Keratinocyte (primary cell): ENCODE measurements at regions not wholly inside any gene's neighbourhood (a gene's known extent, or its start where the extent isn't known, plus 50 kb on each side); places are given as distances from the start of the nearest gene placed in this dataset.
"Not testable (repeated sequence)": the region's sequence is repeated elsewhere in the genome, so short reads cannot be mapped to it uniquely, and the experiment has no call there.

Source experiments
- DNase-seq: peaks from one replicate; pipeline ENCODE4 v3.0.0-alpha.2; 2011; ENCODE audit warnings: low read depth, missing footprints, low spot score
- FAIRE-seq: peaks from 2 replicates; lab custom pipeline; 2011; peaks lifted over from hg19 to GRCh38; lab: Jason Lieb, UNC
- H2AFZ ChIP-seq: 2 replicates; pipeline ENCODE4 v1.6.0; 2012; ENCODE audit warnings: low read length, control low read depth, inconsistent platforms; ENCODE audit not compliant: control insufficient read depth
- H3K27ac ChIP-seq: 2 replicates; pipeline ENCODE4 v1.5.1; 2011; ENCODE audit warnings: low read length; ENCODE audit not compliant: control insufficient read depth, insufficient read depth
- H3K27me3 ChIP-seq: 3 replicates; pipeline ENCODE4 v1.6.0; 2011; ENCODE audit warnings: low read length; ENCODE audit not compliant: control insufficient read depth, insufficient read depth; ENCODE audit errors: extremely low read depth
- H3K36me3 ChIP-seq, 2 experiments: 2 replicates in 1 of 2; 3 replicates in 1 of 2; pipeline ENCODE4 v1.5.1; 2011; ENCODE audit warnings: low read length in 2 of 2, mild to moderate bottlenecking in 1 of 2; ENCODE audit not compliant: control insufficient read depth in 2 of 2, insufficient read depth in 2 of 2; ENCODE audit errors: extremely low read depth in 1 of 2
- H3K4me1 ChIP-seq: 3 replicates; pipeline ENCODE4 v1.5.1; 2011; ENCODE audit warnings: low read length; ENCODE audit not compliant: control insufficient read depth, insufficient read depth; ENCODE audit errors: extremely low read depth
- H3K4me2 ChIP-seq: 3 replicates; pipeline ENCODE4 v1.6.0; 2011; ENCODE audit warnings: low read depth, low read length; ENCODE audit not compliant: control insufficient read depth, insufficient read depth; ENCODE audit errors: extremely low read depth
- H3K4me3 ChIP-seq, 3 experiments: fragments of 200-600 bp in 1 of 3; sonication (generic) in 1 of 3; 2 replicates in 2 of 3; 3 replicates in 1 of 3; pipeline ENCODE4 v1.5.1; 2011 to 2016; ENCODE audit warnings: low read length in 3 of 3, mild to moderate bottlenecking in 3 of 3, control low read depth in 2 of 3, inconsistent platforms in 1 of 3, low read depth in 1 of 3, mixed read lengths in 1 of 3, mixed run types in 1 of 3, moderate library complexity in 1 of 3; ENCODE audit not compliant: control insufficient read depth in 2 of 3, insufficient read depth in 2 of 3; ENCODE audit errors: extremely low read depth in 1 of 3
- H3K79me2 ChIP-seq: 2 replicates; pipeline ENCODE4 v1.6.0; 2012; ENCODE audit warnings: low read length; ENCODE audit not compliant: control insufficient read depth, insufficient read depth
- H3K9ac ChIP-seq: 3 replicates; pipeline ENCODE4 v1.6.0; 2011; ENCODE audit warnings: low read length; ENCODE audit not compliant: control insufficient read depth, insufficient read depth; ENCODE audit errors: extremely low read depth
- H3K9me1 ChIP-seq: 3 replicates; pipeline ENCODE4 v1.6.0; 2011; ENCODE audit warnings: low read length; ENCODE audit not compliant: control insufficient read depth, insufficient read depth; ENCODE audit errors: extremely low read depth
- H3K9me3 ChIP-seq: 2 replicates; pipeline ENCODE4 v1.5.1; 2012; ENCODE audit warnings: low read depth, low read length; ENCODE audit not compliant: control insufficient read depth
- H4K20me1 ChIP-seq: 3 replicates; pipeline ENCODE4 v1.6.0; 2011; ENCODE audit warnings: low read length; ENCODE audit not compliant: control insufficient read depth, insufficient read depth; ENCODE audit errors: extremely low read depth
- EZH2 ChIP-seq: IDR thresholded peaks from one replicate; pipeline ENCODE4 v1.6.1; 2012; ENCODE audit warnings: inconsistent platforms, mild to moderate bottlenecking, low read length, moderate library complexity
- dilution Hi-C: fragments of 300-500 bp; cut with MboI; formaldehyde crosslinking; loops from one replicate; pipeline ENCODE4 v1.7.0; 2020; ENCODE audit warnings: low sequenced_read_pairs; ENCODE audit not compliant: extremely low pct_ligation_motif_present
- TF ChIP-seq, protein P1 (sequence below), 3 experiments: IDR thresholded peaks in 1 of 3; conservative IDR thresholded peaks in 1 of 3; optimal IDR thresholded peaks in 1 of 3; 2 replicates in 2 of 3; 3 replicates in 1 of 3; pipeline versions ENCODE3 to v1.5.1; 2011; ENCODE audit warnings: low read length in 3 of 3, mild to moderate bottlenecking in 3 of 3, moderate library complexity in 2 of 3, control low read depth in 1 of 3, inconsistent platforms in 1 of 3; ENCODE audit not compliant: insufficient read depth in 2 of 3; ENCODE audit errors: extremely low read depth in 1 of 3

DNA sequence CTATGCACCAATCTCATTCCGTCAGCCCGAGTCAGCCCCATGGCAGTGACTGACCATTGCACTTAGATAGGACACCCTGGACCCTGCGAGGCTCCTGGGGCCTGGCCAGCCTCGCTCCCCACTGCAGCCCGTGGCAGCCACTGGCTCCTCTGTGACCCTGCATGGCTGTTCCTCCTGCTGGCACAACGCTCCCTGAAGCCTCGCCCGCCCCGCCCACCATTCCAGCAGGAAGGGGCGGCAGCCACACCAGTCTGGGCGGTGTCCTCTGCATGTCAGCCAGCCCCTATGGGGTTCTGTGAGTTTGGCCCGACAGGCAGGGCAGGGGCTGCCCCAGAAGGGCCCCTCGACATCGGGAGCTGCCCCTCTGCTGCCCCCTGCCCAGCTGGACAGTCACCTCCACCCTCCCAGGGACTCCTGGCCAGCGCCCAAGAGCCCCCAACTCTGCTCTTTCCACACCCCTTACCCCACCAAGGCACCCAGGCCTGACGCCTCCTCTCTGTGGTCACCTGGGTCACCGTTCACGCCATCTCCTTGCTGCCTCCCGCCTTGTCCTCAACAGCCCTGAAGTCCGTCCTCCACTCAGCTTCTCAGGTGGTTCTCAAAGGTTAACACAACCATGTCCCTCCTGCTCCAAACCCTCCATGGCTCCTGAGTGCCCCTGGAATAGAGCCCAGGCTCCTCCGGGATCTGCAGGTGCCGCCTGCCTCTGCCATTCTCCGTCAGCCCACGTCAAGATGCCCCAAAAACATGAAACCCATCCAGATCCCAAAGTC is 103.5 kb downstream of the MICALL2 start:
- Histone ChIP-seq H3K4me3 (no peak overlapping the region), H2AFZ (no peak overlapping the region), H3K79me2 (no peaks in the 10 kb centered on the region), H3K9me1 (no peaks in the 10 kb centered on the region), H3K9ac (no peak overlapping the region), H3K27me3 (peaks cover 14% of the 10 kb centered on the region), H3K27ac (no peak overlapping the region), H3K9me3 (no peaks in the 10 kb centered on the region), H3K36me3 (no peaks in the 10 kb centered on the region), H3K4me1 (no peaks in the 10 kb centered on the region), H3K4me2 (no peak overlapping the region), H4K20me1 (no peaks in the 10 kb centered on the region)
- no peak for TF ChIP-seq EZH2
- TF ChIP-seq, protein P1, sequence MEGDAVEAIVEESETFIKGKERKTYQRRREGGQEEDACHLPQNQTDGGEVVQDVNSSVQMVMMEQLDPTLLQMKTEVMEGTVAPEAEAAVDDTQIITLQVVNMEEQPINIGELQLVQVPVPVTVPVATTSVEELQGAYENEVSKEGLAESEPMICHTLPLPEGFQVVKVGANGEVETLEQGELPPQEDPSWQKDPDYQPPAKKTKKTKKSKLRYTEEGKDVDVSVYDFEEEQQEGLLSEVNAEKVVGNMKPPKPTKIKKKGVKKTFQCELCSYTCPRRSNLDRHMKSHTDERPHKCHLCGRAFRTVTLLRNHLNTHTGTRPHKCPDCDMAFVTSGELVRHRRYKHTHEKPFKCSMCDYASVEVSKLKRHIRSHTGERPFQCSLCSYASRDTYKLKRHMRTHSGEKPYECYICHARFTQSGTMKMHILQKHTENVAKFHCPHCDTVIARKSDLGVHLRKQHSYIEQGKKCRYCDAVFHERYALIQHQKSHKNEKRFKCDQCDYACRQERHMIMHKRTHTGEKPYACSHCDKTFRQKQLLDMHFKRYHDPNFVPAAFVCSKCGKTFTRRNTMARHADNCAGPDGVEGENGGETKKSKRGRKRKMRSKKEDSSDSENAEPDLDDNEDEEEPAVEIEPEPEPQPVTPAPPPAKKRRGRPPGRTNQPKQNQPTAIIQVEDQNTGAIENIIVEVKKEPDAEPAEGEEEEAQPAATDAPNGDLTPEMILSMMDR (optimal IDR thresholded peaks at IDR 0.05 in 1 of 3, IDR thresholded peaks at IDR 0.05 in 1 of 3, conservative IDR thresholded peaks at IDR 0.05 in 1 of 3; ENCODE audit: extremely low read depth in 1 of 3, insufficient read depth in 2 of 3, low read length in 3 of 3), result no peak
- dilution Hi-C loops, result no loop called here
- DNase-seq (no peak), FAIRE-seq (no peak)

DNA sequence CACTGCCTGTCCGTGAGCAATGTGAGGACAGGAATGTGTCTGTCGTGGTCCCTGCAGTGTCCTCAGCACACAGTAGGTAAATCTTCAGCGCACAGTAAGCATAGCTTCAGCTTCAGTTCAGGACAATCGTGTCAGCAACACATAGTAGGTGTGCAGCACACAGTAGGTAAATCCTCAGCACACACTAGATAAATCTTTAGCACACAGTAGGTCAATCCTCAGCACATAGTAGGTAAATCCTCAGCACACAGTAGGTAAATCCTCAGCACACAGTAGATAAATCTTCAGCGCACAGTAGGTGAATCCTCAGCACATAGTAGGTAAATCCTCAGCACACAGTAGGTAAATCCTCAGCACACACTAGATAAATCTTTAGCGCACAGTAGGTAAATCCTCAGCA is 102.4 kb downstream of the MICALL2 start:
- H3K4me2 ChIP-seq, H3K4me3 ChIP-seq, H3K27ac ChIP-seq, H3K79me2 ChIP-seq, H3K9ac ChIP-seq, FAIRE-seq, H3K36me3 ChIP-seq, H2AFZ ChIP-seq, H3K9me3 ChIP-seq, dilution Hi-C loops, H3K9me1 ChIP-seq, H3K4me1 ChIP-seq, DNase-seq, H4K20me1 ChIP-seq: not testable (repeated sequence)
- peaks cover 14% of the 10 kb centered on the region for H3K27me3 ChIP-seq

DNA sequence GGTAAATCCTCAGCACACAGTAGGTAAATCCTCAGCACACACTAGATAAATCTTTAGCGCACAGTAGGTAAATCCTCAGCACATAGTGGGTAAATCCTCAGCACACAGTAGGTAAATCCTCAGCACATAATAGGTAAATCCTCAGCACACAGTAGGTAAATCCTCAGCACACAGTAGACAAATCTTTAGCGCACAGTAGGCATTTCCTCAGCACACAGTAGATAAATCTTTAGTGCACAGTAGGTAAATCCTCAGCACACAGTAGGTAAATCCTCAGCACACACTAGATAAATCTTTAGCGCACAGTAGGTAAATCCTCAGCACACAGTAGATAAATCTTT is 102.0 kb downstream of the MICALL2 start:
- H3K9me1 ChIP-seq, H3K27ac ChIP-seq, H3K4me1 ChIP-seq, DNase-seq, H3K36me3 ChIP-seq, H2AFZ ChIP-seq, H3K4me3 ChIP-seq, dilution Hi-C loops, H3K9ac ChIP-seq, H3K79me2 ChIP-seq, FAIRE-seq, H3K4me2 ChIP-seq, H3K9me3 ChIP-seq, H4K20me1 ChIP-seq: not testable (repeated sequence)
- H3K27me3 ChIP-seq, result peaks cover 11% of the 10 kb centered on the region
